ENCODE measurements at regions not wholly inside any gene's neighbourhood (a gene's known extent, or its start where the extent isn't known, plus 50 kb on each side); places are given as distances from the start of the nearest gene placed in this dataset.

- no peak for ATAC-seq (ENCODE audit: insufficient number of reproducible peaks, low FRiP score, low read depth)
- Histone ChIP-seq H3K4me1 (ENCODE audit: control insufficient read depth in 1 of 2, low read depth in 2 of 2) (peaks cover 5 to 10% of the 10 kb centered on the region in 2 donors), H3K27ac (no peak overlapping the region)
These were observed 125.5 kb upstream of the KCNJ16 start for GRCh38 chr17:69949496-69949895.

GRCh38 chr17:69949973-69950695, 124.9 kb upstream of the KCNJ16 start:
- Histone ChIP-seq H3K4me3 (no peak overlapping the region), H3K36me3 (no peaks in the 10 kb centered on the region), H3K27me3 (replicated peaks; ENCODE audit: insufficient read depth) (no peaks in the 10 kb centered on the region), H3K4me1 (ENCODE audit: control insufficient read depth in 1 of 2, low read depth in 2 of 2) (peaks cover 5 to 10% of the 10 kb centered on the region in 2 donors), H3K27ac (no peak overlapping the region), H3K9me3 (no peaks in the 10 kb centered on the region)
- no peak for DNase-seq (ENCODE audit: low spot score)
- TF ChIP-seq CTCF (IDR thresholded peaks at IDR 0.05), result no peak
- ATAC-seq (ENCODE audit: insufficient number of reproducible peaks, low FRiP score, low read depth), result no peak

More at GRCh38 chr17:69949496-69949895, 125.5 kb upstream of the KCNJ16 start:
- TF ChIP-seq CTCF (IDR thresholded peaks at IDR 0.05), result no peak
- no peaks in the 10 kb centered on the region for H3K36me3 ChIP-seq
- no peak for DNase-seq (ENCODE audit: low spot score)
- H3K4me3 ChIP-seq, result no peak overlapping the region
- no peaks in the 10 kb centered on the region for H3K9me3 ChIP-seq
- H3K27me3 ChIP-seq (replicated peaks; ENCODE audit: insufficient read depth), result no peaks in the 10 kb centered on the region

GRCh38 chr17:69950701-69951418, 124.2 kb upstream of the KCNJ16 start:
- Histone ChIP-seq H3K27me3 (replicated peaks; ENCODE audit: insufficient read depth) (no peaks in the 10 kb centered on the region), H3K36me3 (no peaks in the 10 kb centered on the region), H3K9me3 (no peaks in the 10 kb centered on the region), H3K27ac (no peak overlapping the region), H3K4me3 (no peak overlapping the region), H3K4me1 (ENCODE audit: control insufficient read depth in 1 of 2, low read depth in 2 of 2) (peaks cover 0 to 4% of the 10 kb centered on the region in 2 donors)
- TF ChIP-seq CTCF (IDR thresholded peaks at IDR 0.05), result no peak
- ATAC-seq (ENCODE audit: insufficient number of reproducible peaks, low FRiP score, low read depth) (no peak), DNase-seq (ENCODE audit: low spot score) (no peak)

GRCh38 chr17:69954241-69954925, 120.6 kb upstream of the KCNJ16 start:
- Histone ChIP-seq H3K4me3 (no peak overlapping the region), H3K36me3 (no peaks in the 10 kb centered on the region), H3K27me3 (replicated peaks; ENCODE audit: insufficient read depth) (no peaks in the 10 kb centered on the region), H3K4me1 (ENCODE audit: control insufficient read depth in 1 of 2, low read depth in 2 of 2) (no peaks in the 10 kb centered on the region), H3K27ac (no peak overlapping the region), H3K9me3 (no peaks in the 10 kb centered on the region)
- DNase-seq (ENCODE audit: low spot score) (no peak), ATAC-seq (ENCODE audit: insufficient number of reproducible peaks, low FRiP score, low read depth) (no peak)
- no peak for TF ChIP-seq CTCF (IDR thresholded peaks at IDR 0.05)

GRCh38 chr17:69958063-69958462, 117.0 kb upstream of the KCNJ16 start:
- H3K4me3 ChIP-seq, result no peak overlapping the region
- no peaks in the 10 kb centered on the region for H3K27me3 ChIP-seq (replicated peaks; ENCODE audit: insufficient read depth)
- TF ChIP-seq CTCF (IDR thresholded peaks at IDR 0.05), result no peak
- no peak overlapping the region for H3K27ac ChIP-seq
- DNase-seq (ENCODE audit: low spot score) (no peak), ATAC-seq (ENCODE audit: insufficient number of reproducible peaks, low FRiP score, low read depth) (no peak)
- H3K9me3 ChIP-seq, result no peaks in the 10 kb centered on the region
- H3K4me1 ChIP-seq (ENCODE audit: control insufficient read depth in 1 of 2, low read depth in 2 of 2), result no peaks in the 10 kb centered on the region
- H3K36me3 ChIP-seq, result no peaks in the 10 kb centered on the region

All from thoracic aorta (tissue), 2 donors.